ENCODE measurements at regions not wholly inside any gene's neighbourhood (a gene's known extent, or its start where the extent isn't known, plus 50 kb on each side); places are given as distances from the start of the nearest gene placed in this dataset.

- no peak for TF ChIP-seq CTCF (IDR thresholded peaks at IDR 0.05)
- H3K9me3 Mint-ChIP-seq = no peaks in the 10 kb centered on the region
- no peaks in the 10 kb centered on the region for H3K27me3 Mint-ChIP-seq (ENCODE audit: low read depth, poor library complexity)
- H3K27ac Mint-ChIP-seq = peak overlapping the region; percentile 85
- peaks cover 92% of the 10 kb centered on the region for H3K4me1 Mint-ChIP-seq
- no peak for DNase-seq
- H3K36me3 Mint-ChIP-seq (ENCODE audit: low read depth) = no peaks in the 10 kb centered on the region
- H3K4me3 Mint-ChIP-seq = peak overlapping the region; percentile 1
These were observed 142.3 kb upstream of the HAAO start for GRCh38 chr2:42934580-42935186.

- DNase-seq = no peak
- H3K36me3 Mint-ChIP-seq (ENCODE audit: low read depth) = no peaks in the 10 kb centered on the region
- no peak for TF ChIP-seq CTCF (IDR thresholded peaks at IDR 0.05)
- H3K4me3 Mint-ChIP-seq = no peak overlapping the region
- no peaks in the 10 kb centered on the region for H3K27me3 Mint-ChIP-seq (ENCODE audit: low read depth, poor library complexity)
- peak overlapping the region; percentile 79 for H3K27ac Mint-ChIP-seq
- peaks cover 95% of the 10 kb centered on the region for H3K4me1 Mint-ChIP-seq
- H3K9me3 Mint-ChIP-seq = no peaks in the 10 kb centered on the region
These were observed 141.5 kb upstream of the HAAO start for GRCh38 chr2:42933824-42934254.

- TF ChIP-seq CTCF (IDR thresholded peaks at IDR 0.05) = no peak
- H3K4me1 Mint-ChIP-seq = peaks cover 98% of the 10 kb centered on the region
- H3K27ac Mint-ChIP-seq = peak overlapping the region; percentile 94
- no peak for DNase-seq
- no peak overlapping the region for H3K4me3 Mint-ChIP-seq
- no peaks in the 10 kb centered on the region for H3K36me3 Mint-ChIP-seq (ENCODE audit: low read depth)
- H3K9me3 Mint-ChIP-seq = no peaks in the 10 kb centered on the region
- H3K27me3 Mint-ChIP-seq (ENCODE audit: low read depth, poor library complexity) = no peaks in the 10 kb centered on the region
These were observed 140.1 kb upstream of the HAAO start for GRCh38 chr2:42932271-42933151.

GRCh38 chr2:42931818-42932195 is 139.4 kb upstream of the HAAO start:
- H3K4me1 Mint-ChIP-seq = peaks cover 98% of the 10 kb centered on the region
- no peaks in the 10 kb centered on the region for H3K27me3 Mint-ChIP-seq (ENCODE audit: low read depth, poor library complexity)
- no peaks in the 10 kb centered on the region for H3K9me3 Mint-ChIP-seq
- H3K36me3 Mint-ChIP-seq (ENCODE audit: low read depth) = no peaks in the 10 kb centered on the region
- DNase-seq = no peak
- TF ChIP-seq CTCF (IDR thresholded peaks at IDR 0.05) = no peak
- no peak overlapping the region for H3K27ac Mint-ChIP-seq
- H3K4me3 Mint-ChIP-seq = no peak overlapping the region

- H3K27ac Mint-ChIP-seq = peak overlapping the region; percentile 98
These were observed 138.9 kb upstream of the HAAO start for GRCh38 chr2:42931146-42931817.

More at GRCh38 chr2:42931146-42931817, 138.9 kb upstream of the HAAO start:
- no peaks in the 10 kb centered on the region for H3K9me3 Mint-ChIP-seq
- peak; percentile 22 for TF ChIP-seq CTCF (IDR thresholded peaks at IDR 0.05)
- H3K27me3 Mint-ChIP-seq (ENCODE audit: low read depth, poor library complexity) = no peaks in the 10 kb centered on the region
- peaks cover 98% of the 10 kb centered on the region for H3K4me1 Mint-ChIP-seq
- H3K36me3 Mint-ChIP-seq (ENCODE audit: low read depth) = no peaks in the 10 kb centered on the region
- H3K4me3 Mint-ChIP-seq = peak overlapping the region; percentile 47
- peak; percentile 40 for DNase-seq

Measured in nephron progenitor cell (in vitro differentiated cells).